ENCODE measurements at regions not wholly inside any gene's neighbourhood (a gene's known extent, or its start where the extent isn't known, plus 50 kb on each side); places are given as distances from the start of the nearest gene placed in this dataset.

- H3K27me3 ChIP-seq (ENCODE audit: insufficient read depth), result no peaks in the 10 kb centered on the region
- H4K20me1 ChIP-seq (ENCODE audit: insufficient read depth), result no peaks in the 10 kb centered on the region
- no peak overlapping the region for H3K4me3 ChIP-seq (ENCODE audit: low read depth in 2 of 2, low read length in 1 of 2)
- ChIA-PET CTCF (no interaction called here), POLR2A (no interaction called here)
- H3K9ac ChIP-seq, result no peak overlapping the region
- no peak overlapping the region for H2AFZ ChIP-seq (ENCODE audit: low read depth)
- TF ChIP-seq EP300 (IDR thresholded peaks at IDR 0.05; ENCODE audit: borderline replicate concordance in 1 of 2, low read depth in 1 of 2, low read length in 1 of 2) (no peak), FOXJ3 (CRISPR knock-in tag; IDR thresholded peaks at IDR 0.05) (no peak), FOXM1 (IDR thresholded peaks at IDR 0.05; ENCODE audit: low read depth) (no peak), MXI1 (IDR thresholded peaks at IDR 0.05; ENCODE audit: low read depth, low read length) (no peak), ZBTB33 (IDR thresholded peaks at IDR 0.05; ENCODE audit: borderline replicate concordance, low read depth) (no peak), EZH2phosphoT487 (IDR thresholded peaks at IDR 0.05; ENCODE audit: borderline replicate concordance, low read depth) (no peak), NRF1 (IDR thresholded peaks at IDR 0.05; ENCODE audit: low read depth, low read length) (no peak), GATA2 (CRISPR knock-in tag; IDR thresholded peaks at IDR 0.05) (no peak), YY1 (IDR thresholded peaks at IDR 0.05; ENCODE audit: low read depth) (no peak), ELF1 (IDR thresholded peaks at IDR 0.05) (no peak), TCF12 (IDR thresholded peaks at IDR 0.05) (no peak), RCOR1 (IDR thresholded peaks at IDR 0.05; ENCODE audit: low read length) (no peak), FOSL2 (IDR thresholded peaks at IDR 0.05; ENCODE audit: borderline replicate concordance, low read depth) (no peak)
- TF ChIP-seq, protein P1, sequence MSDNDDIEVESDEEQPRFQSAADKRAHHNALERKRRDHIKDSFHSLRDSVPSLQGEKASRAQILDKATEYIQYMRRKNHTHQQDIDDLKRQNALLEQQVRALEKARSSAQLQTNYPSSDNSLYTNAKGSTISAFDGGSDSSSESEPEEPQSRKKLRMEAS (IDR thresholded peaks at IDR 0.05; ENCODE audit: low read depth), result no peak
- TF ChIP-seq, protein P2, sequence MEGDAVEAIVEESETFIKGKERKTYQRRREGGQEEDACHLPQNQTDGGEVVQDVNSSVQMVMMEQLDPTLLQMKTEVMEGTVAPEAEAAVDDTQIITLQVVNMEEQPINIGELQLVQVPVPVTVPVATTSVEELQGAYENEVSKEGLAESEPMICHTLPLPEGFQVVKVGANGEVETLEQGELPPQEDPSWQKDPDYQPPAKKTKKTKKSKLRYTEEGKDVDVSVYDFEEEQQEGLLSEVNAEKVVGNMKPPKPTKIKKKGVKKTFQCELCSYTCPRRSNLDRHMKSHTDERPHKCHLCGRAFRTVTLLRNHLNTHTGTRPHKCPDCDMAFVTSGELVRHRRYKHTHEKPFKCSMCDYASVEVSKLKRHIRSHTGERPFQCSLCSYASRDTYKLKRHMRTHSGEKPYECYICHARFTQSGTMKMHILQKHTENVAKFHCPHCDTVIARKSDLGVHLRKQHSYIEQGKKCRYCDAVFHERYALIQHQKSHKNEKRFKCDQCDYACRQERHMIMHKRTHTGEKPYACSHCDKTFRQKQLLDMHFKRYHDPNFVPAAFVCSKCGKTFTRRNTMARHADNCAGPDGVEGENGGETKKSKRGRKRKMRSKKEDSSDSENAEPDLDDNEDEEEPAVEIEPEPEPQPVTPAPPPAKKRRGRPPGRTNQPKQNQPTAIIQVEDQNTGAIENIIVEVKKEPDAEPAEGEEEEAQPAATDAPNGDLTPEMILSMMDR (IDR thresholded peaks at IDR 0.05), result no peak
- no peaks in the 10 kb centered on the region for H3K79me2 ChIP-seq (ENCODE audit: insufficient read depth)
- H3F3A ChIP-seq (replicated peaks; ENCODE audit: insufficient read depth), result no peaks in the 10 kb centered on the region
- H3K9me2 ChIP-seq, result no peaks in the 10 kb centered on the region
- no peak overlapping the region for H3K27ac ChIP-seq (ENCODE audit: low read depth in 2 of 2, low read length in 1 of 2)
- no peaks in the 10 kb centered on the region for H3K36me3 ChIP-seq (replicated peaks in 1 of 2; ENCODE audit: control insufficient read depth in 1 of 2, insufficient read depth in 2 of 2, low read length in 1 of 2)
- H3K4me1 ChIP-seq (ENCODE audit: control insufficient read depth in 1 of 2, insufficient read depth in 2 of 2, low read depth in 1 of 2, low read length in 1 of 2), result peaks cover 0 to 6% of the 10 kb centered on the region in 2 experiments; a peak in 2 of 4 replicates
- WGBS (ENCODE audit: low lambda C conversion rate), result 70% methylated on average over 4 of the region's 4 CpGs
- no peak for DNase-seq
- H3K9me3 ChIP-seq, result no peaks in the 10 kb centered on the region
- H3K4me2 ChIP-seq, result no peak overlapping the region
Measured at GRCh38 chr1:232462213-232462612, 167.7 kb downstream of the SIPA1L2 start.

- no peak for DNase-seq
- POLR2A ChIA-PET, result interaction anchor here (0.6 kb wide), 1 partner anchor 162 kb away, joined by 3 read pairs; no protein-coding TSS in a partner anchor
- TF ChIP-seq, protein P1 (IDR thresholded peaks at IDR 0.05; ENCODE audit: low read depth), result no peak
- TF ChIP-seq, protein P2 (IDR thresholded peaks at IDR 0.05), result no peak
- no peak for TF ChIP-seq GATA2 (CRISPR knock-in tag; IDR thresholded peaks at IDR 0.05)
- no peak for TF ChIP-seq TCF12 (IDR thresholded peaks at IDR 0.05)
- TF ChIP-seq CHD2 (IDR thresholded peaks at IDR 0.05; ENCODE audit: low read length, partially characterized antibody), result no peak
- TF ChIP-seq, protein P3, sequence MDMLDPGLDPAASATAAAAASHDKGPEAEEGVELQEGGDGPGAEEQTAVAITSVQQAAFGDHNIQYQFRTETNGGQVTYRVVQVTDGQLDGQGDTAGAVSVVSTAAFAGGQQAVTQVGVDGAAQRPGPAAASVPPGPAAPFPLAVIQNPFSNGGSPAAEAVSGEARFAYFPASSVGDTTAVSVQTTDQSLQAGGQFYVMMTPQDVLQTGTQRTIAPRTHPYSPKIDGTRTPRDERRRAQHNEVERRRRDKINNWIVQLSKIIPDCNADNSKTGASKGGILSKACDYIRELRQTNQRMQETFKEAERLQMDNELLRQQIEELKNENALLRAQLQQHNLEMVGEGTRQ (IDR thresholded peaks at IDR 0.05; ENCODE audit: borderline replicate concordance, low read depth, low read length), result no peak
- no peak for TF ChIP-seq ZBTB33 (IDR thresholded peaks at IDR 0.05; ENCODE audit: borderline replicate concordance, low read depth)
- no peak for TF ChIP-seq NRF1 (IDR thresholded peaks at IDR 0.05; ENCODE audit: low read depth, low read length)
- TF ChIP-seq JUND (IDR thresholded peaks at IDR 0.05), result no peak
Measured at GRCh38 chr1:232459826-232460225, 170.1 kb downstream of the SIPA1L2 start.

More at GRCh38 chr1:232459826-232460225, 170.1 kb downstream of the SIPA1L2 start:
- H3K4me2 ChIP-seq, result no peak overlapping the region
- WGBS (ENCODE audit: low lambda C conversion rate), result 64% methylated on average over 3 of the region's 3 CpGs
- H4K20me1 ChIP-seq (ENCODE audit: insufficient read depth), result no peaks in the 10 kb centered on the region
- H3K4me1 ChIP-seq (ENCODE audit: control insufficient read depth in 1 of 2, insufficient read depth in 2 of 2, low read depth in 1 of 2, low read length in 1 of 2), result peaks cover 0 to 6% of the 10 kb centered on the region in 2 experiments; a peak in 2 of 4 replicates
- H3K27ac ChIP-seq (ENCODE audit: low read depth in 2 of 2, low read length in 1 of 2), result no peak overlapping the region
- no peaks in the 10 kb centered on the region for H3K36me3 ChIP-seq (replicated peaks in 1 of 2; ENCODE audit: control insufficient read depth in 1 of 2, insufficient read depth in 2 of 2, low read length in 1 of 2)
- no peak overlapping the region for H2AFZ ChIP-seq (ENCODE audit: low read depth)
- H3K9ac ChIP-seq, result no peak overlapping the region
- no peaks in the 10 kb centered on the region for H3K27me3 ChIP-seq (ENCODE audit: insufficient read depth)
- H3K4me3 ChIP-seq (ENCODE audit: low read depth in 2 of 2, low read length in 1 of 2), result no peak overlapping the region
- H3F3A ChIP-seq (replicated peaks; ENCODE audit: insufficient read depth), result no peaks in the 10 kb centered on the region
- H3K9me3 ChIP-seq, result no peaks in the 10 kb centered on the region
- no peaks in the 10 kb centered on the region for H3K79me2 ChIP-seq (ENCODE audit: insufficient read depth)
- H3K9me2 ChIP-seq, result no peaks in the 10 kb centered on the region
- CTCF ChIA-PET, result no interaction called here

Measured in SK-N-SH (cell line).